IPS-18a (cell line): ENCODE measurements at regions not wholly inside any gene's neighbourhood (a gene's known extent, or its start where the extent isn't known, plus 50 kb on each side); places are given as distances from the start of the nearest gene placed in this dataset.
"Not testable (repeated sequence)": the region's sequence is repeated elsewhere in the genome, so short reads cannot be mapped to it uniquely, and the experiment has no call there.

ENCODE experiments used
- H3K27ac ChIP-seq: one replicate; pipeline ENCODE4 v1.5.1; 2013; ENCODE audit warnings: low read length
- H3K27me3 ChIP-seq: one replicate; pipeline ENCODE4 v1.6.1; 2013; ENCODE audit warnings: mild to moderate bottlenecking, low read length; ENCODE audit not compliant: control insufficient read depth, insufficient read depth
- H3K36me3 ChIP-seq: one replicate; pipeline ENCODE4 v1.6.1; 2013; ENCODE audit warnings: low read depth, low read length; ENCODE audit not compliant: control insufficient read depth
- H3K4me1 ChIP-seq: one replicate; pipeline ENCODE4 v1.6.1; 2013; ENCODE audit warnings: low read depth, low read length; ENCODE audit not compliant: control insufficient read depth
- H3K4me3 ChIP-seq: one replicate; pipeline ENCODE4 v1.5.1; 2013; ENCODE audit warnings: low read length
- H3K9ac ChIP-seq: one replicate; pipeline ENCODE4 v1.6.1; 2013; ENCODE audit warnings: mild to moderate bottlenecking, low read length, moderate library complexity
- H3K9me3 ChIP-seq: one replicate; pipeline ENCODE4 v1.6.1; 2013; ENCODE audit warnings: low read depth, low read length; ENCODE audit not compliant: control insufficient read depth

- not testable (repeated sequence) for H3K9ac ChIP-seq, H3K27ac ChIP-seq, H3K36me3 ChIP-seq, H3K4me1 ChIP-seq, H3K4me3 ChIP-seq, H3K27me3 ChIP-seq, H3K9me3 ChIP-seq
These were observed 1809.9 kb downstream of the ARAP2 start for GRCh38 chr4:34434377-34434776.

GRCh38 chr4:34464196-34464595 is 1780.1 kb downstream of the ARAP2 start:
- H3K9ac ChIP-seq, result no peak overlapping the region
- H3K27me3 ChIP-seq, result no peaks in the 10 kb centered on the region
- no peak overlapping the region for H3K27ac ChIP-seq
- H3K9me3 ChIP-seq, result no peaks in the 10 kb centered on the region
- H3K4me3 ChIP-seq, result no peak overlapping the region
- H3K4me1 ChIP-seq, result no peaks in the 10 kb centered on the region
- H3K36me3 ChIP-seq, result no peaks in the 10 kb centered on the region

GRCh38 chr4:34466411-34466810 is 1777.9 kb downstream of the ARAP2 start:
- Histone ChIP-seq H3K9me3 (no peaks in the 10 kb centered on the region), H3K9ac (no peak overlapping the region), H3K27ac (no peak overlapping the region), H3K4me1 (no peaks in the 10 kb centered on the region), H3K36me3 (no peaks in the 10 kb centered on the region), H3K27me3 (no peaks in the 10 kb centered on the region), H3K4me3 (no peak overlapping the region)

GRCh38 chr4:34469516-34469915 is 1774.8 kb downstream of the ARAP2 start:
- Histone ChIP-seq H3K4me3 (no peak overlapping the region), H3K9me3 (no peaks in the 10 kb centered on the region), H3K4me1 (no peaks in the 10 kb centered on the region), H3K9ac (no peak overlapping the region), H3K36me3 (no peaks in the 10 kb centered on the region), H3K27me3 (no peaks in the 10 kb centered on the region), H3K27ac (no peak overlapping the region)

- Histone ChIP-seq H3K9me3 (no peaks in the 10 kb centered on the region), H3K4me1 (no peaks in the 10 kb centered on the region), H3K4me3 (no peak overlapping the region), H3K36me3 (no peaks in the 10 kb centered on the region), H3K27me3 (no peaks in the 10 kb centered on the region), H3K9ac (no peak overlapping the region), H3K27ac (no peak overlapping the region)
These were observed 1759.1 kb downstream of the ARAP2 start for GRCh38 chr4:34485252-34485651.

GRCh38 chr4:34486461-34487363 is 1757.6 kb downstream of the ARAP2 start:
- Histone ChIP-seq H3K4me3 (no peak overlapping the region), H3K4me1 (no peaks in the 10 kb centered on the region), H3K27ac (no peak overlapping the region)

GRCh38 chr4:34492414-34492813 is 1751.9 kb downstream of the ARAP2 start:
- Histone ChIP-seq H3K4me1 (no peaks in the 10 kb centered on the region), H3K4me3 (no peak overlapping the region), H3K9ac (no peak overlapping the region), H3K27ac (no peak overlapping the region), H3K27me3 (no peaks in the 10 kb centered on the region), H3K36me3 (no peaks in the 10 kb centered on the region), H3K9me3 (no peaks in the 10 kb centered on the region)

More at GRCh38 chr4:34486461-34487363, 1757.6 kb downstream of the ARAP2 start:
- H3K27me3 ChIP-seq, result no peaks in the 10 kb centered on the region
- no peaks in the 10 kb centered on the region for H3K36me3 ChIP-seq
- no peaks in the 10 kb centered on the region for H3K9me3 ChIP-seq
- no peak overlapping the region for H3K9ac ChIP-seq

- no peak overlapping the region for H3K27ac ChIP-seq
- no peaks in the 10 kb centered on the region for H3K4me1 ChIP-seq
- no peaks in the 10 kb centered on the region for H3K9me3 ChIP-seq
- H3K36me3 ChIP-seq, result no peaks in the 10 kb centered on the region
- no peak overlapping the region for H3K9ac ChIP-seq
- H3K4me3 ChIP-seq, result no peak overlapping the region
- no peaks in the 10 kb centered on the region for H3K27me3 ChIP-seq
These were observed 1742.2 kb downstream of the ARAP2 start for GRCh38 chr4:34502086-34502485.

GRCh38 chr4:34504731-34505130 is 1739.6 kb downstream of the ARAP2 start:
- H3K27ac ChIP-seq, H3K27me3 ChIP-seq, H3K36me3 ChIP-seq, H3K4me1 ChIP-seq, H3K9ac ChIP-seq, H3K4me3 ChIP-seq, H3K9me3 ChIP-seq: not testable (repeated sequence)

- H3K4me1 ChIP-seq, H3K9me3 ChIP-seq, H3K27ac ChIP-seq, H3K27me3 ChIP-seq, H3K4me3 ChIP-seq, H3K36me3 ChIP-seq, H3K9ac ChIP-seq: not testable (repeated sequence)
These were observed 1737.7 kb downstream of the ARAP2 start for GRCh38 chr4:34506511-34507092.

GRCh38 chr4:34512616-34513015 is 1731.7 kb downstream of the ARAP2 start:
- Histone ChIP-seq H3K4me3 (peak overlapping the region; percentile 11), H3K27ac (no peak overlapping the region), H3K4me1 (peaks cover 14% of the 10 kb centered on the region), H3K9ac (no peak overlapping the region), H3K9me3 (no peaks in the 10 kb centered on the region), H3K27me3 (no peaks in the 10 kb centered on the region), H3K36me3 (no peaks in the 10 kb centered on the region)

- Histone ChIP-seq H3K4me3 (no peak overlapping the region), H3K9me3 (no peaks in the 10 kb centered on the region), H3K4me1 (peaks cover 14% of the 10 kb centered on the region), H3K9ac (no peak overlapping the region), H3K36me3 (no peaks in the 10 kb centered on the region), H3K27me3 (no peaks in the 10 kb centered on the region), H3K27ac (no peak overlapping the region)
These were observed 1727.8 kb downstream of the ARAP2 start for GRCh38 chr4:34516524-34516923.
